ENCODE measurements at regions not wholly inside any gene's neighbourhood (a gene's known extent, or its start where the extent isn't known, plus 50 kb on each side); places are given as distances from the start of the nearest gene placed in this dataset.

DNA sequence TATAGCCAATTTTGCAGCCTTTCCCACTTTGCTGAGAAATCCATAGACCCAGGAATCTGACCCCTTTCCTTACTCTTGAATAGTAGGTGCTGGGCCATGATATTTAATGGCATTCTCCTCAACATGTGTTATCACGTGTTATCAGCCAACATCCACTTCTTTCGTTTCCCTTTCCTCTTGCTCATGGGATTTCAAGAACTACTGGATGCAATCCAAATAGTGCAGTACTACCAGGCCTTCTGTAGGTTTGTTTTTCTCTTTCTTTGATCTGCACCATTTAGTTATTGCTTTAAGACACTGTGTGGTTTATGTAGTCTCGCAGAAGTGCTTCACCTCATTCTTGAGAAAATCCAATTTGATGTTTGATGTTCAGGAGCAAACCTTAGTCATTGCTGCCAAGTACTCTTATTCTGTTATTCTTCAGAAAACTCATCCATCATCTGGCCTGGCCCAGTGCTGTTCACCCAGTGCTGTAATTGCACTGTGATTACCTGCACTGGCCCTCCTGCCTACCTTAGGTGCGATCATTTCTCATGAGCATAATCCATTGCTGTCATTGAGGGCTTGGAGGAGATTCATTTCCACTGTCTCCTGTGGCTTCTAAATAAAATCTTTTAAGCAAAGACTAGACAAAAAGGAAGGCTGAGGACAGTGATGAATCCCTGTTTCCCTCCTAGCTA is 315.3 kb downstream of the BMPER start:
- DNase-seq (ENCODE audit: low spot score in 2 of 2, unreplicated experiment in 2 of 2): no peak
- Mint-ChIP-seq H3K27ac (no peak overlapping the region), H3K4me3 (no peak overlapping the region)

DNA sequence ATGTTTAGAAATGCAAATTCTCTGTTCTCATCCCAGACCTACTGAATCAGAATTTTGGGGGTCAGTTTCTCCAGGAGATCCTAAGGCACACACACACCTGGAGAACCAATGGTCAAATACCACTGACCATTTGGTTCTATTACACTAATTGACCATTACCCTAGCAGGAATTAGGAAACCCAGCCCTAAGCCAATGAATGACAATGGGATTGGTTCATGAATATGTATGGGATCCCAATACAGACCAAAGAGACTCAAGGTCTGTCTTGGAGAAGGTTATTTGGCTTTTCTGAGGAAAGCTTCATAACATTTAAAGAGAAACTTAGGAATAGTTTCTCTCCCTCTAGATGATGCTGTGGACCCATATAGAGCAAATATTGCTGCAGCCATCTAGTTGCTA is 317.0 kb downstream of the BMPER start:
- Mint-ChIP-seq H3K4me1 (peaks cover 16% of the 10 kb centered on the region), H3K36me3 (no peaks in the 10 kb centered on the region), H3K27me3 (ENCODE audit: low read depth) (peaks cover 5% of the 10 kb centered on the region), H3K4me3 (no peak overlapping the region), H3K9me3 (no peaks in the 10 kb centered on the region), H3K27ac (no peak overlapping the region)
- DNase-seq (ENCODE audit: low spot score in 2 of 2, unreplicated experiment in 2 of 2): no peak
- TF ChIP-seq, protein P1, sequence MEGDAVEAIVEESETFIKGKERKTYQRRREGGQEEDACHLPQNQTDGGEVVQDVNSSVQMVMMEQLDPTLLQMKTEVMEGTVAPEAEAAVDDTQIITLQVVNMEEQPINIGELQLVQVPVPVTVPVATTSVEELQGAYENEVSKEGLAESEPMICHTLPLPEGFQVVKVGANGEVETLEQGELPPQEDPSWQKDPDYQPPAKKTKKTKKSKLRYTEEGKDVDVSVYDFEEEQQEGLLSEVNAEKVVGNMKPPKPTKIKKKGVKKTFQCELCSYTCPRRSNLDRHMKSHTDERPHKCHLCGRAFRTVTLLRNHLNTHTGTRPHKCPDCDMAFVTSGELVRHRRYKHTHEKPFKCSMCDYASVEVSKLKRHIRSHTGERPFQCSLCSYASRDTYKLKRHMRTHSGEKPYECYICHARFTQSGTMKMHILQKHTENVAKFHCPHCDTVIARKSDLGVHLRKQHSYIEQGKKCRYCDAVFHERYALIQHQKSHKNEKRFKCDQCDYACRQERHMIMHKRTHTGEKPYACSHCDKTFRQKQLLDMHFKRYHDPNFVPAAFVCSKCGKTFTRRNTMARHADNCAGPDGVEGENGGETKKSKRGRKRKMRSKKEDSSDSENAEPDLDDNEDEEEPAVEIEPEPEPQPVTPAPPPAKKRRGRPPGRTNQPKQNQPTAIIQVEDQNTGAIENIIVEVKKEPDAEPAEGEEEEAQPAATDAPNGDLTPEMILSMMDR (IDR thresholded peaks at IDR 0.05; ENCODE audit: unreplicated experiment): no peak

More for the DNA sequence above, 315.3 kb downstream of the BMPER start:
- TF ChIP-seq, protein P1 (IDR thresholded peaks at IDR 0.05; ENCODE audit: unreplicated experiment): no peak
- Mint-ChIP-seq H3K27me3 (ENCODE audit: low read depth) (no peaks in the 10 kb centered on the region), H3K9me3 (no peaks in the 10 kb centered on the region), H3K36me3 (no peaks in the 10 kb centered on the region), H3K4me1 (peaks cover 16% of the 10 kb centered on the region)

DNA sequence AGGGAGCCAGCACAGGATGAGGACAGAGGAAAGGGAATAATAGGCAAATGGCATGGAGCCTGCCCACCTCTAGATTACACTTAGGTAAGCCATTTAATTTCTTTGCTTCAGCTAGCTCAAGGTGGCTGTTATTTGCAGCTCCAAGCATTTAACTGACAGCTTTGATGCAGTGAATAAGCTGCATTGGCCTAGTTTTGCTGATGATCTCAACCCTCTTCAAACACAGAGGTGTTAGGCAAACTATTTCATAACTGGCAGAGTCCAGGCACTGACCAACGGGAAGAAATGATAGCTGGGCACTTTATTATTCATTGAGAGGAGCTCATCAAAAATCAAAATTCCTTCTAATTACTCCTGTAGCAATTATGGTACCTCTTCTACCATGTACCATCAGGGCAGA is 317.4 kb downstream of the BMPER start:
- Mint-ChIP-seq H3K27ac (no peak overlapping the region), H3K4me3 (no peak overlapping the region)

DNA sequence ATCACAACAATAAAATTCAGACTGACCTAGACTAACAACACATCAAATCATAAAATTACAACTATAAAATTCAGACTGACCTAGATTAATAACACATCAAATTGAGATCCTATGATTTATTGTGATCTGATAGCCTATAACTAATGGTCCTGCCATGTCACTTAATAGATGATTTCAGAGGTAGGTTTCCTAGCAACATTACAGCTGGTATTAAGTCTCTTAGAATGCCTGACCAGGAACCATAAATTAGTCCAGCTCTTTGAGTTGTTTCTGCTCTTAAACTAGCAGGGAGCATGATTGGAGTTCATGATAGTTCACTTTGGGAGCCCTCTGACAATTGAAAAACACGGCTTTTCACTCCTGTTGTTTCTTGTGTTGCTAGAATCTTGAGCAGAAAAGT is 318.9 kb downstream of the BMPER start:
- no peaks in the 10 kb centered on the region for H3K36me3 Mint-ChIP-seq
- H3K27me3 Mint-ChIP-seq (ENCODE audit: low read depth): peaks cover 5% of the 10 kb centered on the region
- no peaks in the 10 kb centered on the region for H3K9me3 Mint-ChIP-seq
- no peak for DNase-seq (ENCODE audit: low spot score in 2 of 2, unreplicated experiment in 2 of 2)
- no peak overlapping the region for H3K4me3 Mint-ChIP-seq
- TF ChIP-seq, protein P1 (IDR thresholded peaks at IDR 0.05; ENCODE audit: unreplicated experiment): no peak
- peaks cover 16% of the 10 kb centered on the region for H3K4me1 Mint-ChIP-seq
- H3K27ac Mint-ChIP-seq: no peak overlapping the region

More for the DNA sequence above, 317.4 kb downstream of the BMPER start:
- DNase-seq (ENCODE audit: low spot score in 2 of 2, unreplicated experiment in 2 of 2): no peak
- TF ChIP-seq, protein P1 (IDR thresholded peaks at IDR 0.05; ENCODE audit: unreplicated experiment): no peak
- H3K36me3 Mint-ChIP-seq: no peaks in the 10 kb centered on the region
- H3K9me3 Mint-ChIP-seq: no peaks in the 10 kb centered on the region
- peaks cover 5% of the 10 kb centered on the region for H3K27me3 Mint-ChIP-seq (ENCODE audit: low read depth)
- H3K4me1 Mint-ChIP-seq: peaks cover 16% of the 10 kb centered on the region

DNA sequence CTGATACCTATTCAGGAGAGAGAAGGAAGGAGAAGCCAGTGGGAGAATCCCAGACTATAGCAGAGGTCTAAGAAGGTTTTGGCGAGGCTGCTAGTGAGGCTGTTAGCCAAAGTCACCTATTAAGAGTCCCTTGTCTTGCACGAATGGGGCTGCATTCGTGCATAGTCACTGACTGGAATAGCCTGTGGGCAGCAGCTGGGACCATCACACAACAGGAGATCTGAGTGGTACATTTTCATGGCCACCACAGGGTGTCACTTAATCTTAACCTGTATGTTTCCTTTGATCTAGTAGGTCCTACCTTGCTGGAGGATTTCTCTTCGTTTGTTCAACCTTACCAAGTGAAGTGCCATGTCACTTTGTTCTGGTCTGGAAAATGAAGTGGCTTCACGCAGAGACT is 319.9 kb downstream of the BMPER start:
- Mint-ChIP-seq H3K36me3 (no peaks in the 10 kb centered on the region), H3K27ac (no peak overlapping the region), H3K9me3 (peaks cover 2% of the 10 kb centered on the region), H3K4me1 (peaks cover 16% of the 10 kb centered on the region), H3K4me3 (no peak overlapping the region), H3K27me3 (ENCODE audit: low read depth) (peaks cover 5% of the 10 kb centered on the region)
- DNase-seq (ENCODE audit: low spot score in 2 of 2, unreplicated experiment in 2 of 2): no peak
- TF ChIP-seq, protein P1 (IDR thresholded peaks at IDR 0.05; ENCODE audit: unreplicated experiment): no peak

Data from mesothelial cell of epicardium (in vitro differentiated cells).